Ascending aorta (tissue), 2 donors: ENCODE measurements at regions not wholly inside any gene's neighbourhood (a gene's known extent, or its start where the extent isn't known, plus 50 kb on each side); places are given as distances from the start of the nearest gene placed in this dataset.

ENCODE experiments used
- DNase-seq, 2 donors: peaks; one replicate each; pipeline ENCODE4 v3.0.0-alpha.2; 2019; ENCODE audit warnings: low spot score in 2 of 2
- H3K27ac ChIP-seq, 2 donors: fragments of 200-600 bp; sonication (generic); one replicate each; pipeline ENCODE4 v1.5.1; 2016 to 2017; ENCODE audit warnings: mild to moderate bottlenecking in 1 of 2
- H3K27me3 ChIP-seq: fragments of 200-600 bp; sonication (generic); one replicate; pipeline ENCODE4 v1.5.1; 2017
- H3K36me3 ChIP-seq, 2 donors: fragments of 200-600 bp; sonication (generic); one replicate each; pipeline ENCODE4 v1.5.1; 2016
- H3K4me1 ChIP-seq, 2 donors: fragments of 200-600 bp; sonication (generic); one replicate each; pipeline ENCODE4 v1.5.1; 2016 to 2017; ENCODE audit warnings: mild to moderate bottlenecking in 1 of 2
- H3K4me3 ChIP-seq, 2 donors: fragments of 200-600 bp; sonication (generic); one replicate each; pipeline ENCODE4 v1.5.1; 2016 to 2017; ENCODE audit warnings: mild to moderate bottlenecking in 1 of 2
- H3K9me3 ChIP-seq, 2 donors: fragments of 200-600 bp; sonication (generic); one replicate each; pipeline ENCODE4 v1.5.1; 2016
- CTCF ChIP-seq, 3 experiments: fragments of 200-600 bp in 2 of 3; fragments of 450-650 bp in 1 of 3; sonication (generic) in 2 of 3; IDR thresholded peaks; one replicate each; pipeline ENCODE4 v1.5.1; 2016 to 2019; ENCODE audit warnings: antibody characterized with exemption in 3 of 3, mild to moderate bottlenecking in 1 of 3, moderate library complexity in 1 of 3
- intact Hi-C: fragments of 100-400 bp; cut with DNase I; formaldehyde crosslinking; loops from one replicate; pipeline ENCODE4 v1.15.1; 2023

- H3K27ac ChIP-seq: no peak overlapping the region
- intact Hi-C loops: no loop called here
- H3K36me3 ChIP-seq: no peaks in the 10 kb centered on the region
- H3K4me3 ChIP-seq: no peak overlapping the region
- H3K4me1 ChIP-seq: no peaks in the 10 kb centered on the region
- no peaks in the 10 kb centered on the region for H3K27me3 ChIP-seq
- H3K9me3 ChIP-seq: no peaks in the 10 kb centered on the region
- TF ChIP-seq CTCF (IDR thresholded peaks at IDR 0.05): no peak
- no peak for DNase-seq
These were observed 94.4 kb downstream of the FAM181B start for GRCh38 chr11:82639251-82639650.

GRCh38 chr11:82636615-82637014 lies 97.0 kb downstream of the FAM181B start:
- DNase-seq: no peak
- Histone ChIP-seq H3K27ac (no peak overlapping the region), H3K36me3 (no peaks in the 10 kb centered on the region), H3K4me3 (no peak overlapping the region), H3K27me3 (no peaks in the 10 kb centered on the region), H3K9me3 (no peaks in the 10 kb centered on the region), H3K4me1 (no peaks in the 10 kb centered on the region)
- no peak for TF ChIP-seq CTCF (IDR thresholded peaks at IDR 0.05)
- intact Hi-C loops: no loop called here

GRCh38 chr11:82634091-82634490 lies 99.6 kb downstream of the FAM181B start:
- no peak for TF ChIP-seq CTCF (IDR thresholded peaks at IDR 0.05)
- no peak for DNase-seq
- H3K27ac ChIP-seq: no peak overlapping the region

GRCh38 chr11:82631722-82632630 lies 101.7 kb downstream of the FAM181B start:
- no peaks in the 10 kb centered on the region for H3K9me3 ChIP-seq
- H3K27me3 ChIP-seq: no peaks in the 10 kb centered on the region
- no peaks in the 10 kb centered on the region for H3K4me1 ChIP-seq
- H3K27ac ChIP-seq: no peak overlapping the region
- intact Hi-C loops: no loop called here
- no peak for TF ChIP-seq CTCF (IDR thresholded peaks at IDR 0.05)
- H3K4me3 ChIP-seq: no peak overlapping the region
- no peak for DNase-seq
- H3K36me3 ChIP-seq: no peaks in the 10 kb centered on the region

More at GRCh38 chr11:82634091-82634490, 99.6 kb downstream of the FAM181B start:
- Histone ChIP-seq H3K36me3 (no peaks in the 10 kb centered on the region), H3K4me3 (no peak overlapping the region), H3K4me1 (no peaks in the 10 kb centered on the region), H3K27me3 (no peaks in the 10 kb centered on the region), H3K9me3 (no peaks in the 10 kb centered on the region)
- intact Hi-C loops: no loop called here

GRCh38 chr11:82610671-82611070 lies 123.0 kb downstream of the FAM181B start:
- TF ChIP-seq CTCF (IDR thresholded peaks at IDR 0.05): no peak
- no peaks in the 10 kb centered on the region for H3K9me3 ChIP-seq
- DNase-seq: no peak
- H3K36me3 ChIP-seq: no peaks in the 10 kb centered on the region
- no peak overlapping the region for H3K27ac ChIP-seq
- no peak overlapping the region for H3K4me3 ChIP-seq
- H3K4me1 ChIP-seq: no peaks in the 10 kb centered on the region
- intact Hi-C loops: no loop called here
- no peaks in the 10 kb centered on the region for H3K27me3 ChIP-seq
